NCI-H82 treated with DMSO at 0.1 percent for 48 hours (cell line): ENCODE measurements at regions not wholly inside any gene's neighbourhood (a gene's known extent, or its start where the extent isn't known, plus 50 kb on each side); places are given as distances from the start of the nearest gene placed in this dataset.
"Not testable (repeated sequence)": the region's sequence is repeated elsewhere in the genome, so short reads cannot be mapped to it uniquely, and the experiment has no call there.

Source experiments
- DNase-seq: peaks from one replicate; lab custom pipeline; 2025; ENCODE audit not compliant: unreplicated experiment; lab: John Stamatoyannopoulos, UW

GRCh38 chr2:239663364-239663924, 262.6 kb upstream of the HDAC4 start:
- no peak for DNase-seq

- no peak for DNase-seq
These were observed 261.7 kb upstream of the HDAC4 start for GRCh38 chr2:239662413-239663120.

DNA sequence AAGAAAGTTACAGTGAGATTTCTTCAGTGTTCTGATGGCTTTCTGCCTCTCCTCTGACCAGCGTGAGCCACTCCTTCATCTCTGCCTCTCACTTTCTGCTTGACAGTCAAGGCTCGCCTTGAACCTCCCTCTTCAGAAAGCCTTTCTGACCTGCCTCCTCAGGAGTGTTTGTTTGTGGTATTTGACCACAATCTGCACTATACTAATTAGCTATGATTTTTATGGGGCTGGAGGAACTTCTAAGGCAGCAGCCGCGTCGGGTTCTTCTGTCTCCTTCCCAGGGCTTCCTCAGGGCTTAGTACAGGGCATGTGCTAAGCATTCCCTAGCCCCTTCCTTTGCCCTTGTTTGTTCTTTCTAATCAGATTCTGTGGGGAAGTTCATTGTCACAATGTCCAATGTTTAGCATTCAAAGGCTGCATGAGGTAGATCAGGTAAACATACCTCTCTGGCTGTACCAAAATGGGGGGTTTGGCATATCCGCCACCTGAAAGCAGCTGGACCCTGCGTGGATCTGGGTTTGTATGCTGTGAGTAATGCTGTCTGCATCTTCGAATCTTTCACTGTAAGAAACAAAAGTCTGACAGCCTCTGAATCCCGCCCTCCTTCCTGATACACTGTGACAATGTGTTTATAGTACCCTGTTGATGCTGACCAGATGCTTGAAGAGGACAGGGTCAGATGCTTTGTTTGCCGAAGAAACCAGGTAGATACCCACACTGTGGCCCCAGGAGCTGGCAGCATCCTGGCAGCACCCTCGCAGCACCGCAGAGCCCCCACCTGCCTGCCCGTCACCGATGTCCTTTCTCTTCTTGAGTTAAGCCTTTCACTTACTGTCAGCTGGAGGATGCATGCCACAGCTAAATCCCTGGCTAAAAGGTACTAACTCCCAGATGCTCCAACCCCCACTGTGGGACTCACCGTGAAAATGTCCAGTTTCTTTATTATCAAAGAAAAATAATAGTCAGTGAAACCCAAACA, 260.8 kb upstream of the HDAC4 start:
- DNase-seq = no peak

DNA sequence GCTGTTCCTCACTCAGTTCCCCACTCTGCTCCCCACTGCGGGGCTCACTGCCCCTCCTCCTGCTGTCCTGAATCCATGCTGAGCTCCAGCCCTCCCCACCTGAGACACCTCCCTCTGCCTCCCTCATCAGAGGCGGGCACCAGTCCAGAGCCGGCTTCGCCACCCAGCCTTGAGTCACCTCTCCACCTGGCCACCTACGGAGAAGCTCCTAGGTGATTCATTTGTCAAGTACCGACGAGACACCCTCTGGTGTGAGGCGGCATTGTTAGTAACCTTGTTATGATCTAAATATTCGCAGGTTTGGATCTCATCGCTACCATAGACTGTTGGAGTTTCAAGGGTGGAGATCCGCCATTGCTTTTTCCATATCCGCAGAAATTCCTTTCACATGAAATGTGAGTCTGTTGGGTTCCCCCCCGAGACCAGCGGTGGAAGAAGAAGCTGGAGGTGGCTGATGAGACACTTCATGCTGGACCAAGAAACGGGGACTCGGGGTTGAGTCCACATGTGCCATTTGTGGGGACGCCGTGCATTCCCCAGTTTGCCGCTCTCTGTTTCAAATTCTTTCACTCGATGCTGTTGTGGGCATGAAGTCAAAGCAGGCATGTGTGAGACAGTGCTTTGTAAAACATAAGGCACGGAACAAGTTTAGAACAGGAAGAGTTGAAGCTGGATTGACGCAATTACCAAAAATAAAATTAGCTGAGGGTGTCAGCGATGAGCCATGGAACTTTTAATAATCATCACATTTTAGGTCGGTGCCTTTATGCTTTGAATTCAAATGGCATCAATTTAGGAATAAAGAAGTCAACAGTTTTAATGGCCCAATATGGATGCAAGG, 259.8 kb upstream of the HDAC4 start:
- DNase-seq = no peak

DNA sequence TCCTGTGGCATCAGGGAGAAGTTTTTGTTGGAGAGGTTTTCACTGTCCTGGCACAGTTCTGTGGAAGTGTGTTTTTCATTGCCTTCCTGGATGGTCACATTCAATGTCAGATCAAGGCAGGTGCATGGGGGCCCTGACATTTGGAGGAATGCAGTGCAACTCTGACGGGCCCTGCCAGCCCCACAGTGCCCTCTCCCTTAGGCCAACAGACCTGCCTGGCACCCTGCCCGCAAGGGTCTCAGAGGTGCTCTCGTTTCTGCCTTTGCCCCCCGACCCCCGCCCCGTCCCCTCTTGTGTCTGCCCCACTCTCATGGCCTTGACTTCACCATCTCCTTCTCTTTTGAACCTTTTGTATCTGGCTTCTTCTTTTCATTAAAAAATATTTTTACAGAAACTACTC, 257.2 kb upstream of the HDAC4 start:
- no peak for DNase-seq

GRCh38 chr2:239657236-239657635, 256.4 kb upstream of the HDAC4 start:
- DNase-seq = no peak

DNA sequence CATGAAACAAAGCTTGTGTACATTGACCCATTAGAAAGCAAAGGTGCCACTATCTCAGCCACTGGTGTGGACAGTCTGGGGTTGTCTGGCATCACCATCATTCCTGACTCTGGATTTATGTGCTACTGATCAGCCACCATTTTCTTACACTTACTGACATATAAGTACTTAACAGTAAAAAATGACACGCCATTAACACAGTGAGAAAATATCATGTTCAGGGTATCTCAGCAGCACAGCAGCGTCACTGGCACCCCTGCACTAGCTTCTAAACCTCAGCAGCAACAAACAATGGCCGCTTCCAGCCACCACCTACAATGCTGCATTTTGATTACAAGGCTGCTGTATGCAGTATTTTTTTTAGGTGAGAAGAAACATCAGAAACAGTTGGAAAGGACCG, 253.4 kb upstream of the HDAC4 start:
- no peak for DNase-seq

DNA sequence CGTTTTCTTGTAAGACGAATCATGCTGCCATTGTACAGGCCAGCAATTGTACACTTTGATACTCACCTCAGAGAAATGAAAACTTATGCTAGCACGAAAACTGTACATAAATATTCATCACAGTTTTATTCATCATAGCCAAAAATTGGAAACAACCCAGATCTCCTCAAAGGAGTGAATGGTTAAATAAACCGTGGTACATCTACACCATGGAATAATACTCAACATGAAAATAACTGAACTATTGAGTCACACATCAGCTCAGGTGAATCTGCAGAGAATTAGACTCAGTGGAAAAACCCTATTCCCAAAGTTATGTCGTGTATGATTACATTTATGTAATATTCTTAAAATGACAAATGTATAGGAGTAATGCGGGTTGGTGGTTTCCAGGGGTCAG, 251.0 kb upstream of the HDAC4 start:
- DNase-seq = no peak

- DNase-seq = no peak
These were observed 249.9 kb upstream of the HDAC4 start for GRCh38 chr2:239650674-239651073.

GRCh38 chr2:239649309-239649708, 248.5 kb upstream of the HDAC4 start:
- no peak for DNase-seq

GRCh38 chr2:239648607-239649006, 247.8 kb upstream of the HDAC4 start:
- no peak for DNase-seq

- DNase-seq = no peak
These were observed 246.4 kb upstream of the HDAC4 start for GRCh38 chr2:239647052-239647819.

DNA sequence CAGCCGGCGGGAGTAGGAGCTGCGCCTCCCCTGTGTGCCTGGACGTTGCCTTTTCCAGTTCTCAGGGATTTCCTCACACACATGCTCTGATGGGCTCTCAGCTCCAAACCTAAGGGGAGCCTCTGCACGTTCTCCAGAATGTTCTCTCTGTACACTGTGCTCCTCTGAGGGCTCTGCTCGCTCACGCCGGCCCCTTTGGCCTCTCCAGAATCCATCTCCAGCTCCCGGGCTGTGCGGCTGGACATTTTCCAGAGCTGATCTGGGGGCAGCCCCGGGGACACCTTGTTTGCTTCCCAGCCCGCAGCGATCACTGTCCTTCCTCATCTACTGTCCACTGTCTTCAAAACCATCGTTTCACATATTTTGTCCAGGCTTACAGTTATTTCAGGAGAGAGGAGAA, 245.4 kb upstream of the HDAC4 start:
- no peak for DNase-seq

GRCh38 chr2:239644594-239644993, 243.8 kb upstream of the HDAC4 start:
- not testable (repeated sequence) for DNase-seq

GRCh38 chr2:239644011-239644410, 243.2 kb upstream of the HDAC4 start:
- no peak for DNase-seq

- no peak for DNase-seq
These were observed 241.7 kb upstream of the HDAC4 start for GRCh38 chr2:239642406-239643004.

DNA sequence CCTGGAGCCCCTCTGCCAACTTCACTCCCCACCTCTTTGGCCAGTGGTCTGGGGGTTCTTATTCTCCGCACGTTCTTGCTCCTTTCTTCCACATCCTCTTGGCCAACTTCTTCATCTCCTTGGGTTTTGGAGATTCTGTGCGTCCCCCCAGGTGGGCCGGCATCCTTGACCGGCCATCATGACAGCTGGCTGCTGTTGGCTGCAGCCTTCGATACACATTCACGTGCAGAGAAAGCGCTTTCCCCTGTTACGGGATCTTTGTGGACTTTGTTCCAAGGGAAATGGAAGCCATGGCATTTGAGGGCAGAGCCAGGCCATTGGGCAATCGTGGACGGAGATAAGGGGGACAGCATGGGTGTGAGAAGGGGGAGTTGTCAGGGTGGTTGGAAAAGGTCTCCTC, 241.1 kb upstream of the HDAC4 start:
- DNase-seq = not testable (repeated sequence)

DNA sequence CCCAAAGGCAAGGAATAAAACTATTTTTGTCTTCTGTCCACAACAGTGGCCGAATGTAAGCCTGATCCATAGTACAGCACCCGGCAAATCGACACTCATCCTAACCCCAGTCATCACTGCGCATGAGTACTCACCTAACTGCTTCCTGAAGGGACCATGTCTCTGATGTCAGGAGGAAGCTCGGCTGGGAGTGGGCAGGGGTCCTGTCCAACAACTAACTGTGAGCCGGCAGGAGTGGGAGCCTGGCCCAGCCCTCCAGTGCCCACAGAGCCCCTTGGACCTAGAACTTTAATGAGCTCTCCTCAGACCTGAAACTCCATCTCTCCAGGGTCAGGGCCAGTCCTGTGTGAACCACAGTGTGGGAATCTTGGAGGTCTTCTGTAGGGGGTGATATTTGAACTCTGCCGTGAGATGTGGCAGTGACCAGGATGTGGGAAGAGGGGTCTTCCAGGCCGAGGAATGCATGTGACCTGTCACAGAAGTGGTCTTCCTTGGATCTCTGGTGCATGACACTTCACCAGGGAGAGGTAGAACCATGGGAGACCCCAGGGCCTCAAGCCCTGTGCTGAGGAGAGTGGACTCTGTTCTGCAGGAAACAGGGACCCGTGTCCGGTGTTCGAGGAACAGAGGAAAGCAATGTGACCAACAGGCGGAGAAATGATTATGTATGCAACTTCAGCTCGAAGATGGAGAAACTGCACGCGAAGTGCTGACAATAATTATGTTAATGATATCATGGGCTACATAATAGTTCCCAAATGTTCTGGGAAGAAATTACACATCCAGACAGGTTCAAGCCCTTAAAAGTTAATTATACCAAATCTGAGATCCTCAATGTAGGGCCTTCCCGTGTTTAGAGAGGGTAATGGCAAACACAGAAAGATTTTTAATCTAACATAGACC, 240.1 kb upstream of the HDAC4 start:
- DNase-seq = no peak

DNA sequence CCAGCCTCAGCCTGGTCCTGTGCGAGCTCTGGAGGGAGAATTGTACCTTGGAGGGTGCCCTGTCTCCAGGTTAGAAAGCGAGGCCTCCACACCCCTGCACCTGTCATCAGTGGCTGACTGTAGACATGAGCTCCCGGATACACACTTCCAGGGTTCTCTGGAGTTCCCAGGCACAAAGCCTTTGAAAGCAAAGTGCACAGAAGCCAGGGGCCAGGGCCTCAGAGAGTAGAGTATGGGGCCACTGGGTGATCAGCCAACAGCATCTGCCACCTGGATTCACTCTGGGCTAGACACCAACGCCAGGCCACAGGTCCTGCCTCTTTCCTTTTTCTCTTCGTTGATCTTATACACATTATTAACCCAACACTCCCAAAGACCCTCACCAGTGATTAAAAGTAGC, 239.4 kb upstream of the HDAC4 start:
- DNase-seq = no peak
